Nephron (organoid): ENCODE measurements at regions not wholly inside any gene's neighbourhood (a gene's known extent, or its start where the extent isn't known, plus 50 kb on each side); places are given as distances from the start of the nearest gene placed in this dataset.

Experiments used
- H3K27ac Mint-ChIP-seq, 3 experiments: 2 replicates each; pipeline ENCODE4 v1.8.0; 2020; ENCODE audit warnings: mixed read lengths in 3 of 3, mild to moderate bottlenecking in 2 of 3, moderate library complexity in 1 of 3
- H3K27me3 Mint-ChIP-seq: 2 replicates; pipeline ENCODE4 v1.8.0; 2021; ENCODE audit warnings: low read depth, mild to moderate bottlenecking, moderate library complexity, mixed read lengths
- H3K36me3 Mint-ChIP-seq: 2 replicates; pipeline ENCODE4 v1.8.0; 2020; ENCODE audit warnings: low read depth, mixed read lengths
- H3K4me1 Mint-ChIP-seq: 2 replicates; pipeline ENCODE4 v1.8.0; 2020; ENCODE audit warnings: mixed read lengths
- H3K4me3 Mint-ChIP-seq, 3 experiments: 2 replicates each; pipeline ENCODE4 v1.8.0; 2020; ENCODE audit warnings: mild to moderate bottlenecking in 3 of 3, mixed read lengths in 3 of 3, moderate library complexity in 2 of 3
- H3K9me3 Mint-ChIP-seq: 2 replicates; pipeline ENCODE4 v1.8.0; 2020; ENCODE audit warnings: mixed read lengths
- CTCF ChIP-seq, 3 experiments: fragments of 200-600 bp; sonication (generic); IDR thresholded peaks; one replicate each; pipeline ENCODE4 v1.5.0; 2021; ENCODE audit warnings: antibody characterized with exemption in 3 of 3; ENCODE audit not compliant: unreplicated experiment in 3 of 3

- no peak for TF ChIP-seq CTCF (IDR thresholded peaks at IDR 0.05; ENCODE audit: unreplicated experiment in 3 of 3)
- no peaks in the 10 kb centered on the region for H3K4me1 Mint-ChIP-seq
- no peak overlapping the region for H3K27ac Mint-ChIP-seq
- no peak overlapping the region for H3K4me3 Mint-ChIP-seq
- H3K36me3 Mint-ChIP-seq = no peaks in the 10 kb centered on the region
- H3K27me3 Mint-ChIP-seq = peaks cover 4% of the 10 kb centered on the region
- no peaks in the 10 kb centered on the region for H3K9me3 Mint-ChIP-seq
Measured at GRCh38 chrX:5638572-5638971, 590.1 kb downstream of the NLGN4X start.

GRCh38 chrX:5632887-5633286, 595.8 kb downstream of the NLGN4X start:
- H3K9me3 Mint-ChIP-seq = peaks cover 4% of the 10 kb centered on the region
- TF ChIP-seq CTCF (IDR thresholded peaks at IDR 0.05; ENCODE audit: unreplicated experiment in 3 of 3) = no peak
- H3K27me3 Mint-ChIP-seq = peaks cover 5% of the 10 kb centered on the region
- no peak overlapping the region for H3K27ac Mint-ChIP-seq
- no peak overlapping the region for H3K4me3 Mint-ChIP-seq
- no peaks in the 10 kb centered on the region for H3K36me3 Mint-ChIP-seq
- H3K4me1 Mint-ChIP-seq = no peaks in the 10 kb centered on the region

GRCh38 chrX:5632061-5632614, 596.5 kb downstream of the NLGN4X start:
- Mint-ChIP-seq H3K36me3 (no peaks in the 10 kb centered on the region), H3K9me3 (peaks cover 4% of the 10 kb centered on the region), H3K4me3 (no peak overlapping the region), H3K27ac (no peak overlapping the region), H3K4me1 (no peaks in the 10 kb centered on the region), H3K27me3 (peaks cover 5% of the 10 kb centered on the region)
- no peak for TF ChIP-seq CTCF (IDR thresholded peaks at IDR 0.05; ENCODE audit: unreplicated experiment in 3 of 3)

- Mint-ChIP-seq H3K9me3 (peaks cover 3% of the 10 kb centered on the region), H3K27ac (no peak overlapping the region), H3K27me3 (no peaks in the 10 kb centered on the region), H3K4me1 (no peaks in the 10 kb centered on the region), H3K4me3 (no peak overlapping the region), H3K36me3 (no peaks in the 10 kb centered on the region)
- no peak for TF ChIP-seq CTCF (IDR thresholded peaks at IDR 0.05; ENCODE audit: unreplicated experiment in 3 of 3)
Measured at GRCh38 chrX:5617666-5618065, 611.0 kb downstream of the NLGN4X start.

- peaks cover 17% of the 10 kb centered on the region for H3K9me3 Mint-ChIP-seq
- no peak for TF ChIP-seq CTCF (IDR thresholded peaks at IDR 0.05; ENCODE audit: unreplicated experiment in 3 of 3)
- H3K27me3 Mint-ChIP-seq = no peaks in the 10 kb centered on the region
- no peaks in the 10 kb centered on the region for H3K36me3 Mint-ChIP-seq
- H3K27ac Mint-ChIP-seq = no peak overlapping the region
- no peak overlapping the region for H3K4me3 Mint-ChIP-seq
- peaks cover 8% of the 10 kb centered on the region for H3K4me1 Mint-ChIP-seq
Measured at GRCh38 chrX:5595570-5595969, 633.1 kb downstream of the NLGN4X start.

GRCh38 chrX:5586726-5587125, 641.9 kb downstream of the NLGN4X start:
- TF ChIP-seq CTCF (IDR thresholded peaks at IDR 0.05; ENCODE audit: unreplicated experiment in 3 of 3) = no peak
- no peaks in the 10 kb centered on the region for H3K27me3 Mint-ChIP-seq
- H3K27ac Mint-ChIP-seq = no peak overlapping the region
- peaks cover 4% of the 10 kb centered on the region for H3K9me3 Mint-ChIP-seq
- no peaks in the 10 kb centered on the region for H3K36me3 Mint-ChIP-seq
- H3K4me1 Mint-ChIP-seq = no peaks in the 10 kb centered on the region
- H3K4me3 Mint-ChIP-seq = no peak overlapping the region
